H9 (cell line): ENCODE measurements at regions not wholly inside any gene's neighbourhood (a gene's known extent, or its start where the extent isn't known, plus 50 kb on each side); places are given as distances from the start of the nearest gene placed in this dataset.

Experiments
- DNase-seq: peaks from one replicate; pipeline ENCODE4 v3.0.0-alpha.2; 2017
- H2AFZ ChIP-seq: one replicate; pipeline ENCODE4 v1.6.1; 2013; ENCODE audit warnings: mild to moderate bottlenecking, low read length, control low read depth, moderate library complexity
- H2AK5ac ChIP-seq: 2 replicates; pipeline ENCODE4 v1.6.1; 2013; ENCODE audit warnings: low read length, control low read depth, mixed read lengths; ENCODE audit not compliant: insufficient read length
- H2BK120ac ChIP-seq: one replicate; pipeline ENCODE4 v1.6.1; 2013; ENCODE audit warnings: low read depth, mild to moderate bottlenecking, low read length, control low read depth, inconsistent platforms; ENCODE audit not compliant: poor library complexity, severe bottlenecking
- H2BK12ac ChIP-seq: 2 replicates; pipeline ENCODE4 v1.6.1; 2013; ENCODE audit warnings: low read length, control low read depth, mixed read lengths, low read depth; ENCODE audit not compliant: insufficient read length
- H2BK15ac ChIP-seq: 2 replicates; pipeline ENCODE4 v1.6.1; 2013; ENCODE audit warnings: low read depth, low read length, control low read depth
- H2BK20ac ChIP-seq: one replicate; pipeline ENCODE4 v1.6.1; 2013; ENCODE audit warnings: low read depth, mild to moderate bottlenecking, low read length, control low read depth, inconsistent platforms; ENCODE audit not compliant: poor library complexity, severe bottlenecking
- H2BK5ac ChIP-seq: 2 replicates; pipeline ENCODE4 v1.6.1; 2013; ENCODE audit warnings: low read length, control low read depth, mixed read lengths; ENCODE audit not compliant: insufficient read length
- H3K14ac ChIP-seq: 2 replicates; pipeline ENCODE4 v1.6.1; 2013; ENCODE audit warnings: low read length, control low read depth; ENCODE audit not compliant: insufficient read depth
- H3K18ac ChIP-seq: 2 replicates; pipeline ENCODE4 v1.6.1; 2013; ENCODE audit warnings: low read depth, mild to moderate bottlenecking, mixed read lengths, low read length, control low read depth; ENCODE audit not compliant: insufficient read length
- H3K23ac ChIP-seq: 2 replicates; pipeline ENCODE4 v1.6.1; 2013; ENCODE audit warnings: low read length, control low read depth, mixed read lengths, low read depth; ENCODE audit not compliant: insufficient read length
- H3K23me2 ChIP-seq: 2 replicates; pipeline ENCODE4 v1.6.1; 2013; ENCODE audit warnings: low read depth, mild to moderate bottlenecking, mixed read lengths, low read length, control low read depth; ENCODE audit not compliant: insufficient read length, poor library complexity, severe bottlenecking
- H3K27ac ChIP-seq: 2 replicates; pipeline ENCODE4 v1.5.1; 2013; ENCODE audit warnings: low read length, control low read depth, mixed read lengths, low read depth; ENCODE audit not compliant: insufficient read length
- H3K27me3 ChIP-seq: 2 replicates; pipeline ENCODE4 v1.6.1; 2013; ENCODE audit warnings: low read length, control low read depth, inconsistent platforms; ENCODE audit not compliant: insufficient read depth
- H3K4ac ChIP-seq: 2 replicates; pipeline ENCODE4 v1.6.1; 2013; ENCODE audit warnings: low read depth, mild to moderate bottlenecking, control low read depth, inconsistent platforms, low read length, moderate library complexity
- H3K4me1 ChIP-seq: 2 replicates; pipeline ENCODE4 v1.6.1; 2013; ENCODE audit warnings: low read length, control low read depth, inconsistent platforms; ENCODE audit not compliant: insufficient read depth
- H3K4me2 ChIP-seq: 2 replicates; pipeline ENCODE4 v1.6.1; 2013; ENCODE audit warnings: low read length, control low read depth, mixed read lengths; ENCODE audit not compliant: insufficient read length, insufficient read depth
- H3K56ac ChIP-seq: 2 replicates; pipeline ENCODE4 v1.6.1; 2013; ENCODE audit warnings: low read depth, mild to moderate bottlenecking, mixed read lengths, low read length, control low read depth; ENCODE audit not compliant: insufficient read length
- H3K79me1 ChIP-seq: 2 replicates; pipeline ENCODE4 v1.6.1; 2013; ENCODE audit warnings: low read depth, mild to moderate bottlenecking, moderate library complexity, low read length, control low read depth, inconsistent platforms; ENCODE audit not compliant: insufficient read depth, poor library complexity, severe bottlenecking
- H3K79me2 ChIP-seq: 2 replicates; pipeline ENCODE4 v1.6.1; 2013; ENCODE audit warnings: low read length, control low read depth, inconsistent platforms; ENCODE audit not compliant: insufficient read depth
- H3K9ac ChIP-seq: 2 replicates; pipeline ENCODE4 v1.6.1; 2013; ENCODE audit warnings: low read length, control low read depth, mixed read lengths; ENCODE audit not compliant: insufficient read length; ENCODE audit errors: extremely low read depth
- H3K9me3 ChIP-seq: one replicate; pipeline ENCODE4 v1.6.1; 2013; ENCODE audit warnings: low read depth, low read length, inconsistent platforms; ENCODE audit not compliant: control insufficient read depth
- H3T11ph ChIP-seq: one replicate; pipeline ENCODE4 v1.6.1; 2013; ENCODE audit warnings: mild to moderate bottlenecking, low read length, control low read depth, inconsistent platforms
- H4K20me1 ChIP-seq: one replicate; pipeline ENCODE4 v1.6.1; 2013; ENCODE audit not compliant: control insufficient read depth, insufficient read length, insufficient read depth
- H4K5ac ChIP-seq: 2 replicates; pipeline ENCODE4 v1.6.1; 2013; ENCODE audit warnings: low read depth, mild to moderate bottlenecking, mixed read lengths, low read length, control low read depth; ENCODE audit not compliant: insufficient read length
- H4K8ac ChIP-seq: replicated peaks from 2 replicates; pipeline ENCODE4 v1.6.1; 2013; ENCODE audit warnings: low read length, control low read depth, mixed read lengths, low read depth; ENCODE audit not compliant: insufficient read length
- H4K91ac ChIP-seq: 2 replicates; pipeline ENCODE4 v1.6.1; 2013; ENCODE audit warnings: low read depth, mild to moderate bottlenecking, moderate library complexity, mixed read lengths, low read length, control low read depth; ENCODE audit not compliant: insufficient read length
- H3K27ac Mint-ChIP-seq, 3 experiments: 2 replicates in 2 of 3; 3 replicates in 1 of 3; pipeline ENCODE4 v1.8.0; 2020 to 2021; ENCODE audit warnings: mixed read lengths in 3 of 3, mild to moderate bottlenecking in 1 of 3, moderate library complexity in 1 of 3
- H3K27me3 Mint-ChIP-seq: 2 replicates; pipeline ENCODE4 v1.8.0; 2021; ENCODE audit warnings: low read depth, mild to moderate bottlenecking, moderate library complexity, mixed read lengths
- H3K36me3 Mint-ChIP-seq, 3 experiments: 2 replicates in 2 of 3; 3 replicates in 1 of 3; pipeline ENCODE4 v1.8.0; 2020 to 2021; ENCODE audit warnings: low read depth in 3 of 3, mixed read lengths in 3 of 3; ENCODE audit not compliant: insufficient read depth in 1 of 3
- H3K4me1 Mint-ChIP-seq, 2 experiments: 2 replicates each; pipeline ENCODE4 v1.8.0; 2020; ENCODE audit warnings: mixed read lengths in 2 of 2
- H3K4me3 Mint-ChIP-seq, 2 experiments: 2 replicates in 1 of 2; 3 replicates in 1 of 2; pipeline ENCODE4 v1.8.0; 2020 to 2021; ENCODE audit warnings: mild to moderate bottlenecking in 2 of 2, mixed read lengths in 2 of 2, moderate library complexity in 1 of 2
- H3K9me3 Mint-ChIP-seq, 2 experiments: 2 replicates in 1 of 2; 3 replicates in 1 of 2; pipeline ENCODE4 v1.8.0; 2020; ENCODE audit warnings: mild to moderate bottlenecking in 2 of 2, mixed read lengths in 2 of 2, moderate library complexity in 1 of 2
- CTCF ChIP-seq: fragments of 200-600 bp; sonication (generic); conservative IDR thresholded peaks from 3 replicates; pipeline ENCODE4 v1.8.0; 2021; ENCODE audit warnings: antibody characterized with exemption, mild to moderate bottlenecking

GRCh38 chr6:130622142-130622541, 205.1 kb upstream of the SMLR1 start:
- H3K4me2 ChIP-seq: no peak overlapping the region
- Mint-ChIP-seq H3K4me3 (no peak overlapping the region), H3K4me1 (peaks cover 5 to 9% of the 10 kb centered on the region in 2 experiments; a peak in 3 of 4 replicates), H3K9me3 (peaks cover 6 to 9% of the 10 kb centered on the region in 2 experiments; a peak in 4 of 5 replicates), H3K27ac (no peak overlapping the region), H3K27me3 (no peaks in the 10 kb centered on the region), H3K36me3 (peaks cover 0 to 10% (median 7%) of the 10 kb centered on the region in 3 experiments; a peak in 5 of 7 replicates)
- no peak overlapping the region for H2BK15ac ChIP-seq
- H3K23ac ChIP-seq: no peak overlapping the region
- no peak overlapping the region for H4K8ac ChIP-seq
- H3K9me3 ChIP-seq: no peaks in the 10 kb centered on the region
- no peaks in the 10 kb centered on the region for H4K20me1 ChIP-seq
- no peak overlapping the region for H2BK12ac ChIP-seq
- no peak overlapping the region for H2BK20ac ChIP-seq
- H3K56ac ChIP-seq: no peak overlapping the region
- H3T11ph ChIP-seq: no peak overlapping the region
- no peak overlapping the region for H2AFZ ChIP-seq
- H2BK120ac ChIP-seq: no peak overlapping the region
- no peak overlapping the region for H2BK5ac ChIP-seq
- no peak for TF ChIP-seq CTCF
- H3K79me2 ChIP-seq: no peaks in the 10 kb centered on the region
- H3K14ac ChIP-seq: no peak overlapping the region
- no peaks in the 10 kb centered on the region for H3K79me1 ChIP-seq
- H4K91ac ChIP-seq: no peak overlapping the region
- no peak for DNase-seq
- no peak overlapping the region for H3K9ac ChIP-seq
- H3K27ac ChIP-seq: no peak overlapping the region
- no peak overlapping the region for H4K5ac ChIP-seq
- no peaks in the 10 kb centered on the region for H3K27me3 ChIP-seq
- no peak overlapping the region for H2AK5ac ChIP-seq
- no peak overlapping the region for H3K4ac ChIP-seq
- peaks cover 4% of the 10 kb centered on the region; the same call in 1 of the 2 replicates for H3K4me1 ChIP-seq
- H3K23me2 ChIP-seq: no peaks in the 10 kb centered on the region
- no peak overlapping the region for H3K18ac ChIP-seq
